Testis (tissue), 2 donors: ENCODE measurements at regions not wholly inside any gene's neighbourhood (a gene's known extent, or its start where the extent isn't known, plus 50 kb on each side); places are given as distances from the start of the nearest gene placed in this dataset.

Experiments used
- DNase-seq: peaks from one replicate; pipeline ENCODE4 v3.0.0-alpha.2; 2019
- H3K27ac ChIP-seq, 2 donors: fragments of 200-600 bp; sonication (generic); one replicate each; pipeline ENCODE4 v1.5.1; 2019
- H3K27me3 ChIP-seq: fragments of 200-600 bp; sonication (generic); one replicate; pipeline ENCODE4 v1.5.1; 2019
- H3K36me3 ChIP-seq: fragments of 200-600 bp; sonication (generic); one replicate; pipeline ENCODE4 v1.5.1; 2017; ENCODE audit warnings: low read depth; ENCODE audit errors: missing control alignments
- H3K4me1 ChIP-seq: fragments of 200-600 bp; sonication (generic); one replicate; pipeline ENCODE4 v1.5.1; 2019
- H3K4me3 ChIP-seq, 2 donors: fragments of 200-600 bp; sonication (generic); one replicate each; pipeline ENCODE4 v1.5.1; 2017 to 2019
- H3K9me3 ChIP-seq: fragments of 200-600 bp; sonication (generic); one replicate; pipeline ENCODE4 v1.5.1; 2017
- POLR2A ChIP-seq: fragments of 450-650 bp; IDR thresholded peaks from one replicate; pipeline ENCODE4 v1.6.1; 2017; ENCODE audit warnings: antibody characterized with exemption, mild to moderate bottlenecking, moderate library complexity
- whole genome bisulfite sequencing, 2 donors: methylation state at CpG; one replicate each; pipeline ENCODE4 v1.1.5; 2018; 5-methylcytosine and 5-hydroxymethylcytosine counted together
- intact Hi-C: fragments of 100-400 bp; cut with DNase I; formaldehyde crosslinking; loops from one replicate; pipeline ENCODE4 v1.15.1; 2023; ENCODE audit warnings: low total_unique reads
- TF ChIP-seq, protein P1 (sequence below), 3 experiments: fragments of 450-650 bp in 2 of 3; fragments of 200-600 bp in 1 of 3; sonication (generic) in 1 of 3; IDR thresholded peaks; one replicate each; pipeline ENCODE4 v1.5.1; 2016 to 2019; ENCODE audit warnings: antibody characterized with exemption in 3 of 3, mild to moderate bottlenecking in 2 of 3, moderate library complexity in 1 of 3

DNA sequence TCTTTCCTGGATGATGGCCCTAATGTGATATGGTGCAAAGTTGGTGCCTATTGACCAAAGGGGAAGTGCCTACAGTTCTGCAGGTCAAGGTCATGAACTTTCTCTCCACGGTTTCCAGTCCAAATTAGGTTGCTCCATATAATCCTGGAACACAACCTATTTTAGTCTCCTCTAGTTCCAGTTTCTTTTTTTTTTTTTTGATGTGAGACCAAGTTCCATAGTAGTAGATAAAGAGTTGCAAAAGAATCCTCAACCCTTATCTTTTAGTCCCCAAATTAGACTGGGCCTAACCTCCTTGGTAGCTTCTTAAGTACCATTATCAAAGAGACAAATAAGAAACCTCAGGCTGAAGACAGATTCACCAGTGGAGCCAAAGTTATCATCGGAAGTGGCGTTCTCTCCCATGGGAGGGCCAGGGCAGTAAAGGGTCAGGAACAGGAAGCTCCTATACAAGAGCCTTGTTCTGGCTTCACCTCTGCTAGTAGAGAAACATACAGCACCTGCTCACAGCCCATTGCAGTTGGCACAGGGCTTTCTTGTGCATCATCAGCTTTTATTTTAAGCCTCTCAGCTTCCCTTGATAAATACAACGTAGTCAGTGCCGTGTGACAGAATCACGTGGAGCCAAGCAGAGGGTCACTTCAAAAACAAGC is 132.2 kb upstream of the RREB1 start:
- 37 to 47% methylated on average over 6 of the region's 6 CpGs for WGBS, 2 donors
- Histone ChIP-seq H3K9me3 (no peaks in the 10 kb centered on the region), H3K27me3 (no peaks in the 10 kb centered on the region), H3K4me1 (no peaks in the 10 kb centered on the region), H3K36me3 (no peaks in the 10 kb centered on the region), H3K4me3 (no peak overlapping the region), H3K27ac (no peak overlapping the region)
- TF ChIP-seq, protein P1, sequence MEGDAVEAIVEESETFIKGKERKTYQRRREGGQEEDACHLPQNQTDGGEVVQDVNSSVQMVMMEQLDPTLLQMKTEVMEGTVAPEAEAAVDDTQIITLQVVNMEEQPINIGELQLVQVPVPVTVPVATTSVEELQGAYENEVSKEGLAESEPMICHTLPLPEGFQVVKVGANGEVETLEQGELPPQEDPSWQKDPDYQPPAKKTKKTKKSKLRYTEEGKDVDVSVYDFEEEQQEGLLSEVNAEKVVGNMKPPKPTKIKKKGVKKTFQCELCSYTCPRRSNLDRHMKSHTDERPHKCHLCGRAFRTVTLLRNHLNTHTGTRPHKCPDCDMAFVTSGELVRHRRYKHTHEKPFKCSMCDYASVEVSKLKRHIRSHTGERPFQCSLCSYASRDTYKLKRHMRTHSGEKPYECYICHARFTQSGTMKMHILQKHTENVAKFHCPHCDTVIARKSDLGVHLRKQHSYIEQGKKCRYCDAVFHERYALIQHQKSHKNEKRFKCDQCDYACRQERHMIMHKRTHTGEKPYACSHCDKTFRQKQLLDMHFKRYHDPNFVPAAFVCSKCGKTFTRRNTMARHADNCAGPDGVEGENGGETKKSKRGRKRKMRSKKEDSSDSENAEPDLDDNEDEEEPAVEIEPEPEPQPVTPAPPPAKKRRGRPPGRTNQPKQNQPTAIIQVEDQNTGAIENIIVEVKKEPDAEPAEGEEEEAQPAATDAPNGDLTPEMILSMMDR (IDR thresholded peaks at IDR 0.05) = no peak
- TF ChIP-seq POLR2A = no peak
- intact Hi-C loops = no loop called here
- DNase-seq = no peak

DNA sequence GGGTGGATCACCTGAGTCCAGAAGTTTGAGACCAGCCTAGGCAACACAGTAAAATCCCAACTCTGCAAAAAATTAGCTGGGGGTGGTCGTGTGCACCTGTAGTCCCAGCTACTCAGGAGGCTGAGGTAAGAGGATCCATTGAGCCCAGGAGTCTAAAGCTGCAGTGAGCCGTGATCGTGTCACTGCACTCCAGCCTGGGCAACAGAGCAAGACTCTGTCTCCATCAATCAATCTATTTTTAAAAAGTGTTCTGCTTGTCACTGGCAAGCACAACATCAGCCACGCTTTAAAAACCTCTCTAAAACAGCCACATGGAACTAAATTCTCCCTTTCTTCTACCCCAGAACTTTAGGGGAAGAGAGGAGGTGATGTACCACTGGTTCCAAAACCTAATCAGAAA is 131.6 kb upstream of the RREB1 start:
- H3K36me3 ChIP-seq = no peaks in the 10 kb centered on the region
- no peak overlapping the region for H3K4me3 ChIP-seq
- H3K4me1 ChIP-seq = no peaks in the 10 kb centered on the region
- no peak overlapping the region for H3K27ac ChIP-seq
- H3K9me3 ChIP-seq = no peaks in the 10 kb centered on the region
- TF ChIP-seq, protein P1 (IDR thresholded peaks at IDR 0.05) = no peak
- no peak for TF ChIP-seq POLR2A
- H3K27me3 ChIP-seq = no peaks in the 10 kb centered on the region
- intact Hi-C loops = no loop called here
- DNase-seq = no peak
- 69 to 82% methylated on average over 4 of the region's 4 CpGs for WGBS, 2 donors

DNA sequence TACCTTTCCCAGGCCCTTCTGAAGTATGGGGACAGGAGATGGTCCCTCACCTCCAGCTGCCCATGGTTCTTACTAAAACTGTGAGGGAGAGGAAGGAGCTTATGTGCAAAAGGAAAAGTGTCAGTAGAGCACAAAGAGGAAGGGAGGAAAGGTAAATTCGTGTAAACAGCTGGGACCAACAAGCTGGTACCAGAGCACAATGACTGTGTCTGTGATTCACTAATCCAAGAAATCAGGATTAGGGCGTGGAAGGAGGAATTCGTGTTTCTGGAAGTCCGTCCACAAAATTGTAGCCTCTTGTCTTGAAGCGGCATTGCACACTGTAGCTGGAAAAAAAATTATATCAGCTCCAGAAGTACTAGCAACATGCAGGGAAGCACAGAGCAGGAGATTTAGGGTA is 129.0 kb upstream of the RREB1 start:
- TF ChIP-seq POLR2A = no peak
- TF ChIP-seq, protein P1 (IDR thresholded peaks at IDR 0.05) = no peak
- WGBS, 2 donors = 74 to 77% methylated on average over 5 of the region's 5 CpGs
- Histone ChIP-seq H3K36me3 (no peaks in the 10 kb centered on the region), H3K9me3 (no peaks in the 10 kb centered on the region), H3K27me3 (no peaks in the 10 kb centered on the region), H3K27ac (no peak overlapping the region), H3K4me1 (no peaks in the 10 kb centered on the region), H3K4me3 (no peak overlapping the region)
- intact Hi-C loops = no loop called here
- DNase-seq = no peak

DNA sequence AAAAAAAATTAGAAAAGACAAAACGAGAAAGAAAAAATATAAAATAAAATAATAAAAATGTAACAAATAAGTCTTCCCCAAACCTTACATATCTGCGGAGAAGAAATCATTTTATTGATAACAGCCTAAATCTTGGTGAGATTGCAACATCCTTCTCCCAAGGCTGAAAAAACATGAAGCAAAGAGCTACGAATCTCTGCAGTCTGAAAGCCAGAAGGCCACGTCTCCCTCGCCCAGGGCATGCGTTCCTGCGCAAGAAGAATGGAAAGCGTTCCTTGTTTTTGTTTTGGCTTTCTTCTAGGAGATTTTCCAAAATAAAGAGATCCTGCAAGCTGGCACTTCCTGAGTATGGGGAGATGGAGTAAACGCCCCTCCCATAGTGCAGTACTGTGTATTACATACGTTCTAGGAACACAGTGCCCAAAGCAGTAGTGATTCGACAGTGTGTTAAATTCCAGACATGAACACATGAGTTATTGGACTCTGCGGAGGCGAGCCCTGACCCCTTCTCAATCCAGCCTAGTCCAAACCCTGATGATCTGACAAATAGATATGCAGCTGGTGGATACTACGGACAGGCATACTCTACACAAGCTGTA is 126.7 kb upstream of the RREB1 start:
- Histone ChIP-seq H3K36me3 (no peaks in the 10 kb centered on the region), H3K27me3 (no peaks in the 10 kb centered on the region), H3K4me1 (no peaks in the 10 kb centered on the region), H3K27ac (no peak overlapping the region), H3K9me3 (no peaks in the 10 kb centered on the region), H3K4me3 (no peak overlapping the region)
- WGBS, 2 donors = 70 to 80% methylated on average over 14 of the region's 14 CpGs
- no peak for DNase-seq
- intact Hi-C loops = no loop called here
- TF ChIP-seq, protein P1 (IDR thresholded peaks at IDR 0.05) = no peak
- TF ChIP-seq POLR2A = no peak
